ENCODE measurements at regions not wholly inside any gene's neighbourhood (a gene's known extent, or its start where the extent isn't known, plus 50 kb on each side); places are given as distances from the start of the nearest gene placed in this dataset.
"Not testable (repeated sequence)": the region's sequence is repeated elsewhere in the genome, so short reads cannot be mapped to it uniquely, and the experiment has no call there.

- TF ChIP-seq CTCF (IDR thresholded peaks at IDR 0.05; ENCODE audit: low read depth, low read length); EZH2phosphoT487 (IDR thresholded peaks at IDR 0.05; ENCODE audit: low read depth): not testable (repeated sequence)
These were observed 67.4 kb upstream of the SSTR4 start for GRCh38 chr20:22967706-22968105.

All from OCI-LY3 (cell line).